Activated T-cell treated with anti-CD3 and anti-CD28 coated beads, Interleukin-2, amount 50 U/mL, for 4 hours (primary cell): ENCODE measurements at regions not wholly inside any gene's neighbourhood (a gene's known extent, or its start where the extent isn't known, plus 50 kb on each side); places are given as distances from the start of the nearest gene placed in this dataset.

ENCODE experiments used
- ATAC-seq, 2 donors: fragments of 200-7000 bp; cut with Tn5 transposase; one replicate each; pipeline ENCODE4 v1.10.0; 2021
- DNase-seq: peaks from one replicate; pipeline ENCODE4 v3.0.0-alpha.2; 2020
- H3K27me3 Mint-ChIP-seq: one replicate; pipeline ENCODE4 v1.8.0; 2021; ENCODE audit warnings: low read depth, mixed read lengths
- H3K36me3 Mint-ChIP-seq: one replicate; pipeline ENCODE4 v1.8.0; 2022; ENCODE audit warnings: mixed read lengths; ENCODE audit not compliant: insufficient read depth
- H3K4me1 Mint-ChIP-seq: one replicate; pipeline ENCODE4 v1.8.0; 2021; ENCODE audit warnings: low read depth, mixed read lengths
- H3K4me3 Mint-ChIP-seq: one replicate; pipeline ENCODE4 v1.8.0; 2021; ENCODE audit warnings: mild to moderate bottlenecking, moderate library complexity, mixed read lengths
- H3K9me3 Mint-ChIP-seq: one replicate; pipeline ENCODE4 v1.8.0; 2021; ENCODE audit warnings: mixed read lengths

DNA sequence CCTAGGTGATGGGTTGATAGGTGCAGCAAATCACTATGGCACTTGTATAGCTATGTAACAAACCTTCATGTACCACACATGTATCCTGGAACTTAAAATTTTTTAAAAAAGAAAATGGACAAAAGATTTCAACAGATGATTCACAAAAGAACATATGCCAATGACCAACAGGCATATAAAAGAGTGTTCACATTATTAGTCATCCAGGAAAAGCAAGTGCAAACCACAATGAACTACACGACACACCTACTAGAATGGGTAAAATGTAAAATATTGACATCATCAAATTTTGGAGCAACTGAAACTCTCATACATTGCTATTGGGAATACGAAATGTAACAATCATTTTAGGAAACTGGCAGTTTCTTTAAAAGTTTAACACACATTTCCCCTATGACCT, 109.9 kb downstream of the YIPF5 start:
- peaks cover 13% of the 10 kb centered on the region for H3K9me3 Mint-ChIP-seq
- H3K27me3 Mint-ChIP-seq = peaks cover 7% of the 10 kb centered on the region
- no peaks in the 10 kb centered on the region for H3K36me3 Mint-ChIP-seq
- ATAC-seq (no peak), DNase-seq (no peak)
- H3K4me3 Mint-ChIP-seq = no peak overlapping the region
- H3K4me1 Mint-ChIP-seq = no peaks in the 10 kb centered on the region

DNA sequence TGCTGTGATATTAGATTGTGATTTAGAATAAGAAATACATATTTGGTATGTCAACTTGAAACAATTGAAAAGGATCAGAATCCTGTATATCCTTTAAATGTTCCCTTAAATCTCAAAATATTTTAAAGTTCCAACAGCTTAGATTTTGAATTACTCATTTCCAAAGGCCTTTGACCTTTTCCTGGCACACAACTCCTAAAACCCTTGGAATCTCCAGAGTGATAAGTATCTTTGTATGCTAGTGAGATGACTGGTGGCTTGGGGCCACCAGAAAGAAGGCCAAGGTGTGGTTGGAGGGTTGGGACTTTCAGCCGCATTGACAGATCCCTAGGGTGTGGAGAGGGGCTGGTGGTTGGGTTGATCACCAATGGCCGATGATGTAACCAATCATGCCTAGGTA, 104.7 kb downstream of the YIPF5 start:
- Mint-ChIP-seq H3K9me3 (peaks cover 1% of the 10 kb centered on the region), H3K4me1 (no peaks in the 10 kb centered on the region), H3K4me3 (no peak overlapping the region), H3K36me3 (no peaks in the 10 kb centered on the region), H3K27me3 (no peaks in the 10 kb centered on the region)
- ATAC-seq (no peak), DNase-seq (no peak)

- peaks cover 11% of the 10 kb centered on the region for H3K27me3 Mint-ChIP-seq
- no peak overlapping the region for H3K4me3 Mint-ChIP-seq
- H3K36me3 Mint-ChIP-seq = no peaks in the 10 kb centered on the region
- DNase-seq (no peak), ATAC-seq (no peak)
- no peaks in the 10 kb centered on the region for H3K4me1 Mint-ChIP-seq
- peaks cover 4% of the 10 kb centered on the region for H3K9me3 Mint-ChIP-seq
These were observed 97.9 kb downstream of the YIPF5 start for GRCh38 chr5:144072518-144072927.

DNA sequence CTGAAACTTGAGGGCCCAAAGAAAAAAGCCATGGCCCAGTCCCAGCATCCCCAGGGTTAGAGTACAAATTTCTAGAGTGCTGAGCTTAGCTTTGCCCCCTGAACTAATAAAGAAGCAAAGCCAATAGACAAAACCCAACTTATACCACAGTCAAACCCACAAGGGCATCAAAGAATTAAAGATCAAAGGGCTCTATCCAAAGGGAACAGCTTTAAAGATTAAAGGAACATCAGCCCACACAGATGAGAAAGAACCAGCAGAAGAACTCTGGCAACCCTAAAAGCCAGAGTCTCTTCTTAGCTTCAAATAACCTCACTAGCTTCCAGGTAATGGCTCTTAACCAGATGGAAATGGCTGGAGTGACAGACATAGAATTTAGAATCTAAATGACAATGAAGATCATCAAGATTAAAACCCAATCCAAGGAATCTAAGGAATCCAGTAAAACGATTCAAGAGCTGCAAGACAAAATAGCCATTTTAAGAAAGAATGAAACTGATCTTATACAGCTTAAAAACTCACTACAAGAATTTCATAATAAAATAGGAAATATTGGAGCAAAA, 93.9 kb downstream of the YIPF5 start:
- peaks cover 27% of the 10 kb centered on the region for H3K9me3 Mint-ChIP-seq
- H3K4me1 Mint-ChIP-seq = no peaks in the 10 kb centered on the region
- no peak overlapping the region for H3K4me3 Mint-ChIP-seq
- peaks cover 16% of the 10 kb centered on the region for H3K27me3 Mint-ChIP-seq
- H3K36me3 Mint-ChIP-seq = no peaks in the 10 kb centered on the region
- no peak for DNase-seq
- ATAC-seq = no peak

DNA sequence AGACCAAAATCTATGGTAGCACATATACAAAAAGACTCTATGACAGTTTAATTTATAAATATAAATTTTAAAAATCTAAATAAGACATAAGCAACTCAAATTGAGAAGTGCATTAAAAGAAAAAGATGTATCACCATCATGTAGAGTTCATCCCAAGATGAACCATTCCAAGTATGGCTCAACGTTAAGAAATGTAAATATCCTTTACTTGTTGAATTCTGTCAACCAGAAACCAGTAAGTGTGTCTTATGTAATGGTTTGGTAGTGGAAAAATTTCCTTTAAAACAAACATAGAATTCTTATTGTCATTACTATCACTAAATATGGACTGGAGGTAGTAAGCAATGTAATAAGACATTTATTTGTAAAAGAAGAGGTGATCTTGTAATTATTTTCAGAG, 87.3 kb downstream of the YIPF5 start:
- Mint-ChIP-seq H3K9me3 (peaks cover 21% of the 10 kb centered on the region), H3K4me3 (no peak overlapping the region), H3K27me3 (no peaks in the 10 kb centered on the region), H3K4me1 (no peaks in the 10 kb centered on the region), H3K36me3 (no peaks in the 10 kb centered on the region)
- DNase-seq = no peak
- no peak for ATAC-seq

GRCh38 chr5:144084971-144085370, 85.5 kb downstream of the YIPF5 start:
- no peaks in the 10 kb centered on the region for H3K27me3 Mint-ChIP-seq
- no peaks in the 10 kb centered on the region for H3K36me3 Mint-ChIP-seq
- DNase-seq (no peak), ATAC-seq (no peak)
- H3K4me1 Mint-ChIP-seq = no peaks in the 10 kb centered on the region
- H3K4me3 Mint-ChIP-seq = no peak overlapping the region
- peaks cover 16% of the 10 kb centered on the region for H3K9me3 Mint-ChIP-seq

- no peaks in the 10 kb centered on the region for H3K4me1 Mint-ChIP-seq
- H3K36me3 Mint-ChIP-seq = no peaks in the 10 kb centered on the region
- DNase-seq (no peak), ATAC-seq (no peak)
- no peaks in the 10 kb centered on the region for H3K27me3 Mint-ChIP-seq
- H3K9me3 Mint-ChIP-seq = peaks cover 16% of the 10 kb centered on the region
- H3K4me3 Mint-ChIP-seq = no peak overlapping the region
These were observed 85.1 kb downstream of the YIPF5 start for GRCh38 chr5:144085381-144085780.

- ATAC-seq = no peak
- H3K9me3 Mint-ChIP-seq = peaks cover 7% of the 10 kb centered on the region
- H3K27me3 Mint-ChIP-seq = no peaks in the 10 kb centered on the region
- no peak overlapping the region for H3K4me3 Mint-ChIP-seq
- DNase-seq = no peak
- H3K36me3 Mint-ChIP-seq = no peaks in the 10 kb centered on the region
- H3K4me1 Mint-ChIP-seq = no peaks in the 10 kb centered on the region
These were observed 84.2 kb downstream of the YIPF5 start for GRCh38 chr5:144086295-144086694.

DNA sequence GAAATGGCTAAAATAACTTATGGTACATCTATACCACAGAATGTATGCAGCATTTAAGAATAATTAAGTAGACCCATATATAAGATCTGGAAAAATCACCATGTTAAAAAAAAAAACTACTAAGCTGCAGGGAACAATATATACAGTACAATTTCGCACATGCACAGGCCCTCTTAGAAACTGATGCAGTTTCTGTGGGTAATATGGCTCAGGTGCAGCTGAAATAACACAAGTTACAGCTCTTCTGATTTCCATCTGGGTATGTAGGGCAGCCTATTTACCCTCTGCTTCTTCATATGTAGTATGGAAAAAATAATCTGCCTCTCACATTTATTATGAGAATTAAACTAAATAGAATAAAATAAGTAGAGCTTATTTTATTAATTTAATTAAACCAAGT, 82.9 kb downstream of the YIPF5 start:
- no peaks in the 10 kb centered on the region for H3K4me1 Mint-ChIP-seq
- DNase-seq (no peak), ATAC-seq (no peak)
- no peak overlapping the region for H3K4me3 Mint-ChIP-seq
- no peaks in the 10 kb centered on the region for H3K36me3 Mint-ChIP-seq
- H3K9me3 Mint-ChIP-seq = no peaks in the 10 kb centered on the region
- no peaks in the 10 kb centered on the region for H3K27me3 Mint-ChIP-seq

GRCh38 chr5:144088206-144089064, 82.0 kb downstream of the YIPF5 start:
- no peaks in the 10 kb centered on the region for H3K9me3 Mint-ChIP-seq
- H3K27me3 Mint-ChIP-seq = no peaks in the 10 kb centered on the region
- no peak for DNase-seq
- H3K4me1 Mint-ChIP-seq = no peaks in the 10 kb centered on the region
- no peak for ATAC-seq
- no peaks in the 10 kb centered on the region for H3K36me3 Mint-ChIP-seq
- no peak overlapping the region for H3K4me3 Mint-ChIP-seq

GRCh38 chr5:144089401-144090021, 80.9 kb downstream of the YIPF5 start:
- no peaks in the 10 kb centered on the region for H3K36me3 Mint-ChIP-seq
- H3K4me3 Mint-ChIP-seq = no peak overlapping the region
- H3K27me3 Mint-ChIP-seq = no peaks in the 10 kb centered on the region
- peaks cover 5% of the 10 kb centered on the region for H3K4me1 Mint-ChIP-seq
- H3K9me3 Mint-ChIP-seq = no peaks in the 10 kb centered on the region
- ATAC-seq = no peak
- DNase-seq = no peak

GRCh38 chr5:144092508-144092907, 78.0 kb downstream of the YIPF5 start:
- H3K4me1 Mint-ChIP-seq = peaks cover 5% of the 10 kb centered on the region
- no peaks in the 10 kb centered on the region for H3K36me3 Mint-ChIP-seq
- no peak overlapping the region for H3K4me3 Mint-ChIP-seq
- peaks cover 12% of the 10 kb centered on the region for H3K9me3 Mint-ChIP-seq
- H3K27me3 Mint-ChIP-seq = no peaks in the 10 kb centered on the region
- ATAC-seq = no peak
- DNase-seq = no peak

DNA sequence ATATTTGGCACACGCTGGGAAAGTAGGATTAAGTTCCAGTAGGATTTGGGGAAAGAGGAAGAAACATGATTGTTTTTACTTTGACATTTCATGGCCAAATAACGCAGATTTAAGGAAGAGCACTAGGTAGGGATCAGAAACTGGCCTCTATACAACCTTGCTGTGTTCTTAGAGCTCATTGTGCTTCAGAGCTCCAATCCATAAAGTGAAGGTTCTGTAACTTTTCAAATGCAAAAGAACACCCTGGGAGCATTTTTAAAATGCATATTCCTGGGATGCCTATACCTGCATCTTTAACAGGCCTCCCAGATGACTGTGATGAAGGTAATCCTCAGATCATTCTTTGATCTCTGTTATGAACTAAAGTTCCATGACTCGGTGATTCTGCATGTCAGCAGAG, 77.1 kb downstream of the YIPF5 start:
- ATAC-seq = no peak

DNA sequence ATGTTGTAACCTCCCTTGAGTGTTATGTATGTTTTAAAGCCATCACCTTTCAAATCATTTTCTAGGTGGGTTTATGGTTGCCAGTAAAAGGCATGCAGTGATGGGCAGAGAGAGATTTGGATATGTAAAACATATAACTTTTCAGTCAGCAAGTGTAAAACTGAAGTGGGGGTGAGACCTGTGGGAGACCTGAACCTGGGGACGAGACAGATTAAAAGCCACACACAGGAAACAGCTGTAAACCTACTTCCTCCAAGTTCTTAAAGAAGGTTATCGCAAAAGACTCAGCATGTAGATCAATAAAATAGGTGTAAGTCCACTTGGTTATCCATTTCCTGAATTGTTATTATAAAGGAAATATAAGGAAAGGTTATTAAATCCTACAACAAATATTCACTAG, 76.6 kb downstream of the YIPF5 start:
- H3K4me3 Mint-ChIP-seq = no peak overlapping the region
- ATAC-seq (no peak), DNase-seq (no peak)
- H3K27me3 Mint-ChIP-seq = no peaks in the 10 kb centered on the region
- H3K4me1 Mint-ChIP-seq = peaks cover 5% of the 10 kb centered on the region
- peaks cover 12% of the 10 kb centered on the region for H3K9me3 Mint-ChIP-seq
- H3K36me3 Mint-ChIP-seq = no peaks in the 10 kb centered on the region

More for the DNA sequence above, 77.1 kb downstream of the YIPF5 start:
- H3K4me3 Mint-ChIP-seq = no peak overlapping the region
- peaks cover 12% of the 10 kb centered on the region for H3K9me3 Mint-ChIP-seq
- peaks cover 5% of the 10 kb centered on the region for H3K4me1 Mint-ChIP-seq
- H3K36me3 Mint-ChIP-seq = no peaks in the 10 kb centered on the region
- H3K27me3 Mint-ChIP-seq = no peaks in the 10 kb centered on the region
- no peak for DNase-seq

- Mint-ChIP-seq H3K9me3 (peaks cover 2% of the 10 kb centered on the region), H3K4me3 (no peak overlapping the region), H3K36me3 (no peaks in the 10 kb centered on the region), H3K27me3 (no peaks in the 10 kb centered on the region), H3K4me1 (no peaks in the 10 kb centered on the region)
- DNase-seq (no peak), ATAC-seq (no peak)
These were observed 69.8 kb downstream of the YIPF5 start for GRCh38 chr5:144100702-144101101.
